ENCODE measurements at regions not wholly inside any gene's neighbourhood (a gene's known extent, or its start where the extent isn't known, plus 50 kb on each side); places are given as distances from the start of the nearest gene placed in this dataset.

- no peak for TF ChIP-seq CTCF (conservative IDR thresholded peaks at IDR 0.05; ENCODE audit: low read depth, low read length)
Measured at GRCh38 chr6:126909493-126909892, 209.0 kb upstream of the RSPO3 start.

GRCh38 chr6:126913651-126914050, 204.8 kb upstream of the RSPO3 start:
- no peak for TF ChIP-seq CTCF (conservative IDR thresholded peaks at IDR 0.05; ENCODE audit: low read depth, low read length)
- DNase-seq (ENCODE audit: low read depth) = no peak
- no peak overlapping the region for H3K4me3 ChIP-seq (ENCODE audit: low read depth, low read length)

More at GRCh38 chr6:126909493-126909892, 209.0 kb upstream of the RSPO3 start:
- no peak overlapping the region for H3K4me3 ChIP-seq (ENCODE audit: low read depth, low read length)
- no peak for DNase-seq (ENCODE audit: low read depth)

GRCh38 chr6:126914172-126914571, 204.3 kb upstream of the RSPO3 start:
- no peak for TF ChIP-seq CTCF (conservative IDR thresholded peaks at IDR 0.05; ENCODE audit: low read depth, low read length)
- DNase-seq (ENCODE audit: low read depth) = no peak
- no peak overlapping the region for H3K4me3 ChIP-seq (ENCODE audit: low read depth, low read length)

- no peak overlapping the region for H3K4me3 ChIP-seq (ENCODE audit: low read depth, low read length)
- no peak for DNase-seq (ENCODE audit: low read depth)
- TF ChIP-seq CTCF (conservative IDR thresholded peaks at IDR 0.05; ENCODE audit: low read depth, low read length) = no peak
Measured at GRCh38 chr6:126914801-126915200, 203.7 kb upstream of the RSPO3 start.

- DNase-seq (ENCODE audit: low read depth) = peak; percentile 95
- TF ChIP-seq CTCF (conservative IDR thresholded peaks at IDR 0.05; ENCODE audit: low read depth, low read length) = no peak
- no peak overlapping the region for H3K4me3 ChIP-seq (ENCODE audit: low read depth, low read length)
Measured at GRCh38 chr6:126919947-126920346, 198.5 kb upstream of the RSPO3 start.

- DNase-seq (ENCODE audit: low read depth) = no peak
- no peak overlapping the region for H3K4me3 ChIP-seq (ENCODE audit: low read depth, low read length)
- no peak for TF ChIP-seq CTCF (conservative IDR thresholded peaks at IDR 0.05; ENCODE audit: low read depth, low read length)
Measured at GRCh38 chr6:126923807-126924206, 194.7 kb upstream of the RSPO3 start.

GRCh38 chr6:126926926-126927325, 191.5 kb upstream of the RSPO3 start:
- no peak for DNase-seq (ENCODE audit: low read depth)
- H3K4me3 ChIP-seq (ENCODE audit: low read depth, low read length) = no peak overlapping the region
- no peak for TF ChIP-seq CTCF (conservative IDR thresholded peaks at IDR 0.05; ENCODE audit: low read depth, low read length)

All from choroid plexus epithelial cell (primary cell).